ENCODE measurements at regions not wholly inside any gene's neighbourhood (a gene's known extent, or its start where the extent isn't known, plus 50 kb on each side); places are given as distances from the start of the nearest gene placed in this dataset.
"Not testable (repeated sequence)": the region's sequence is repeated elsewhere in the genome, so short reads cannot be mapped to it uniquely, and the experiment has no call there.

DNA sequence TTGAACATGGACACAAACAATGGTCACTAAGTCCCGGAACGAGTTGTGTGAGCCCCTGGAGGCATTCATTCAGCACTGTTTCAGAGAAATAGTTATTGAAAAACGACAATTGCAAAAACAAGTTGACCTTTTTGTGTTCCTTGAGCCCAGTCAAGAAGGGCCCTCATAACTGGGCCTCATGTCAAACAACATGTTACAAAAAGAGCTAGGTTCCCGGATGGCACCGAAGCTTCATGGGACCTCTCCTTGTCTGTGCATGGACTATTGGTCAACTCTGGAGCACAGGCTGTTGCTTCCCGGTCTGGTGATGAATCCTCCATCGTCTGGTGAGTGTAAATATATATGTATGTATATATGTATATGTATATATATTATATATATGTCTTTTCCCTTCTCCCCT is 176.6 kb downstream of the ALG10 start:
- no peak for DNase-seq

DNA sequence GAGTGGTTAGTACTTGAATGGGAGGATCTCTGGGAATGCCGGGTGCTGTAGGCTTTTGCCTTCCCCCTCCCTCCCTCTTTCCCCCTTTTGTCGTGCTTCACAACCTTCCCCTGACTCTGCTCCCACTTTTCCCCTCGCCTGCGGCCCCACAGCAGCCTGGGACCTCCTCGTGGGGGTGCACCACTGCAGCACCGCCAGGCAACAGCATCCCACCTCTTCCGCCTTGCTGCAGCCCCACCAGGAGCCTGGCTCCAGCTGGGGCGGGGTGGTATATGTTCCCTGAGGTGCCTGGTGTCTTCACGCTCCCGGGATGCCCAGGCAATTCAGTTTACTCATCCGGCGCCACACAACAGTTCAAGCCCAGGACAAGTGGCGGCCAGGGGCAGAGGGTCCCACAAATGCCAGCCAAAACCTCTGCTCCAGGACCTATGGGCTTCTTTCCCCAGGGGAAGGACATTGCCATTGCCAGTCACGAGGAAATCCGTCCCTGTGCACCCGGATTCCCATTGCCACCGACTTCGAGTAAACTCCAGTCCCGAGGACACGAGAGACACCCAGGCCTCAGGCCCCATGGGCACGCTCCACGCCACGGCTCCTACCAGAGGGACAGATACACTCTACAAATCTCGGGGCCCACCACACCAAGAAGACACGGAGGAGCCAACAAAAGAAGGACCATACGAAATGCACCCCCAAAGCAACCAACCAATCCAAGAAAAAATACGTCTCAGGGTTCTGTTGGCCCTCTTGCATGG is 181.7 kb downstream of the ALG10 start:
- DNase-seq: no peak

DNA sequence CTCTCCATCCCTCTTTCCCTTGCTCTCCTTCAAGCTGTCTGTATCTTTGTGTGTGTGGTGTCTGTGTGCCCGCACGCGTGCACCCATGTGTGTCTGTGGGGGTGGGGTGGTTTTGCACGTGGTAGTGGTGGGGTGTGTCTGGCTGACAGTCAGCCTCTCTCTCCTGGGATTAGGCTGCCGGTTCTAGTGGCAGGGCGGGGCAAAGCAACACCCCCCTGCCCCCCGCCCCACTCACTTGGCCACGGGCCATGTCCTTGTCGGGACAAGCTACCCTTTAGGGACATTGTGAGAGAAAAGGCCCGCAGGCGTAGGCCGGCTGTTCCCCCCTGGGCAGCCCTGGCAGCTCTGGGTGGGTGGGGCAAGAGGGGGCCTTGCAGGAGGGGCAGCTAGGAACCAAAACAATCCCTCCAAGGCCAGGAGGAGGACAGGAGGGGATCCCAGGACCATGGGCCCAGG is 182.6 kb downstream of the ALG10 start:
- DNase-seq: no peak

DNA sequence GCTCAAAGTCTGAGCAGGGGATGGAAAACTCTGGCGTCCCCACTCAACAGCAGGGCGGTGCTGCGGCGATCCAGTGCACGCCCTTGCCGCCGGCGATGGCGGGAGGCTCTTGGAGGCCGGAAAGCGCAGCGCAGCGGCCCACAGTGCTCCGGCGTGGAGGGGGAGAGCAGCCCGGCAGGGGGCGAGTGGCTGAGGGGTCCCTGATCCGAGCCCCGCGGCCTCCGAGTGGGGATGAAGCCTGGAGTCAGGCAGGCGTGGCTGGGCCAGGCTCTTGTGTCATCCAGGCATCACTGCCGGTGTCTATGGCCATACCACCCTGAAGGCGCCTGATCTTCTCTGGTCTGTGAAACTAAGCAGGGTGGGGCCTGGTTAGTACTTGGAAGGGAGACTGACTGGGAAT is 183.1 kb downstream of the ALG10 start:
- no peak for DNase-seq

DNA sequence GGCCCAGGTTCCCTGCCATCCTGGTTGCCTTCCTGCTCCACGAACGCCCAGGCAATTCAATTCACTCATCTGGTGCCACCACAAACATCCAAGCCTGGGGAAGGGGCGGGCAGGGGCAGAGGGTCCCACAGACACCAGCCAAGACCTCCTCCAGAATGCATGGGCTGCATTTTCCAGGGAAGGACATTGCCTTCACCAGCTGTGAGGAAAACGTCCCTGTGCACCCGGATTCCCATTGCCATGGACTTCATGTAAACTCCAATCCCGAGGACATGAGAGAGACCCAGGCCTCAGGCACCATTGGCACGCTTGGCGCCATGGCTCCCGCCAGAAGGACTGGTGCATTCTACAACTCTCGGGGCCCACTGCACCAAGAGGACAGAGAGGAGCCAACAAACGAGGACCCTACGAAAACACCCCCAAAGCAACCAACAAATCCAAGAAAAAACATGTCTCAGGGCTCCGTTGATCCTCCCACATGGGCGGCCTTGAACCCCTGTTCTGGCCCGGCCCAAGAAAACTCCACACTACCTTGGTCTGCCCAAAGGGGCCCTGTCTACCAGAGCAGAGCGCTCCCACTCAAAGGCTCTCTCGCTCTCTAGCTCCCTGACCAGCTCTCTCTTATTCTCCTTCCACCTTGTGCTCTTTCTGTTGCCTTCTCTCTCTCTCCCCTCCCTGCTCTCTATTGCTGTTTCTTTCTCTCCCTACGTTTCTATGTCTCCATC is 183.9 kb downstream of the ALG10 start:
- no peak for DNase-seq

DNA sequence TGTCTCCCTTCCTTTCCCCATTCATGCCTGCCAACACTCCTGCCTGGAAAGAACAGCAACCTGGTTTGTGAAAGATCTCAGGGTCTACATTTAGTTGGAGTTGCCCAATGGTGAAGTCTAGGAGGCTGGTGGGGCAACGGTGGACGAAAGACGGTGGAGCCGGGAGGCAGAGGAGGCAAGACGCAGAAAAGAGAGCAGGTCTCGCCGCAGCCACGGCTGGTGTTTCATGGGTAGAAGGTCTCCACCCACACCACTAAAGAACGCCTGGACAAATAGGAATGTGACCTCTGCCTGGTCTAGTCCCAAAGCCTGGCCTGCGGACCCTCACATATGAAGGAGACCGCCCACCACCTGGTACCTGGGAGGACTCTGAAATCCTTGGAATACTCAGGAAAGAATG is 185.6 kb downstream of the ALG10 start:
- DNase-seq: no peak

DNA sequence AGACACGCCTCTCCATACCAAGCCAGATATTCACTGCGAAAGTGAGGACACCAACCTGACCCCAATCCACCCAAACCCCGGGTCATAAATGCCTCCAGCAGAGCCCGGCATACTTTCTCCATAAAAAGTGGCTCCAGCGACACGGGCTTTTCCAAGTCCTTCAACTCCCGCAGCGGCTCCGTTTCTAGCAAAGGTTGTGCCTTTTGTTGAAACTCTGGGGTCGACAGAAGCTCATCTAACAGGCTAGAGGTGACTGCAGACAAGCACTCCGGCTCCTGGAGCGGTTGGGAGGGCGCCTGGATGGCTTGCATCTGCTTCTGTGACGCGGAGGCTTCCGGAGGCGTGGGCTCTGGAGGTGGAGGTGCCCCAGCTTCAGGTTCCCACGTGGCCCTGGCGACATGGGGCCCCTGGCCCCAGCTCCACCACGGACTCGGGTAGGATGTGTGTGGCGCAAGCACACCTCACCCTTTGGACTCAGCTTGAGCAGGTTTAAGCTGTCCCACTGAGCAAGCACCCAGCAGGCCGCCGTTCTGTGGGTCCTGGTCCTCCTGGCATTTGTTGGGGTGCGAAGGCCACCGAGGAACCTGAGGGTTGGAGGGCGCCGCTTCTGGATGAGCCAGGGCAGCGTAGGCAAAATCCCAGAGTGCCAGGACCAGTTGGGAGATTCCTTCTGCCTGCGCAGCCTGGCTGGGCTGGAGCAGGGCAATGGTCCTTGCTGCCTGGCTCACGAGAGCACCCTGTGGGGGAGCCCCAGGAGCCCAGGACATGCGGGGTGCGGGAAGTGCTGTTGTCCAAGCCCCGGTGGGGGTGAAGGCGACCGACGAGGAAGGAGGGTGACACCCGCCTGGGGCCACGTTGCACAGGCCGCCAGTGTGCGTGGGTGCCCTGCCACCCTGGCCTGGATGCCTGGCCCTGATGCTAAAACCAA is 186.3 kb downstream of the ALG10 start:
- no peak for DNase-seq

DNA sequence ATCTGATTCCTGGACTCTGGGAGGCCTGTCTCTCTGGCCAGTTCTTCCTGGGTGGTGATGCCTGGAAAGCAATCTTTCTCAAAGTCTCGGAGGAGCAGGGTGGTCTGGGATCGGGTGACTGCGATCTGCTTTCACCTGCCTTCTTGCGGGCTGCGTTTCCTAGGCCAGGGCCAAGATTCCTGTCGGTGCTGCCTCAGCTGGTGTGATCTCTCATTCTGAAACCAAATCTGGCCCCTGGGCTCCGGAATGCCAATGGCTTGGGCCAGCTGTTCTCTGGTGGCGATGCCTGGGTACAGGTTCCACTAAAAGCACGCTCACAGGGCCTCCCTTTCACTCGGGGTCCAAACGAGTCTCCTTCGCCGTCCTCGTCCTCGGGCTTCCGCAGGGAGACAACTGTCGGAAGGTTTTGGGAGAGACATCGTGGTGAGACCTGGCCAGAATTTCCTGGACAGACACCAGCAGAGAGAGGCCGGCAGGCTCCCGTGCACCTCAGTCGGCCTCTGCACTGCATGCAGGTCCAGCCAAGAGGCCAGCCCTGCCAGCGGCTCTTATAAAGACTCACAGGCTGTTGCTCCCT is 187.1 kb downstream of the ALG10 start:
- DNase-seq: no peak

DNA sequence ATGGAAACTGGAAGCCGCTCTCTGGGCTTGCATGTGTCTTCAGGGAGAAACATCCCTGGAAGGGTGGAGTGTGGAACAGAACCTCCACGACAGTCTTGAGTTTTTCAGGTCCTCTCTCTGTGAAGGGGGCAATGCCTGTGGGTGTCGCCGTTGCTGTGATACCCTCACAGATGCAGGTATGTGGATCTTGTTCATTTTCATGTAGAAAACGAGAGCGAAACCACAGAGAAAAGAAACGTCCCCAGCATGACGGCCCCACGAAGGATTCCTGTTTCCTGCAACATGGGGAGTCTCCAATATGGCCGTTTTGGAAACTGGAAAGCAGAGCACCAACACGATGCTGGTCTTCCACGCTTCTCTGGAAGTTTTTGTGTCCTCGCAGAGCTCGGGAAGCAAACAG is 187.9 kb downstream of the ALG10 start:
- DNase-seq: no peak

DNA sequence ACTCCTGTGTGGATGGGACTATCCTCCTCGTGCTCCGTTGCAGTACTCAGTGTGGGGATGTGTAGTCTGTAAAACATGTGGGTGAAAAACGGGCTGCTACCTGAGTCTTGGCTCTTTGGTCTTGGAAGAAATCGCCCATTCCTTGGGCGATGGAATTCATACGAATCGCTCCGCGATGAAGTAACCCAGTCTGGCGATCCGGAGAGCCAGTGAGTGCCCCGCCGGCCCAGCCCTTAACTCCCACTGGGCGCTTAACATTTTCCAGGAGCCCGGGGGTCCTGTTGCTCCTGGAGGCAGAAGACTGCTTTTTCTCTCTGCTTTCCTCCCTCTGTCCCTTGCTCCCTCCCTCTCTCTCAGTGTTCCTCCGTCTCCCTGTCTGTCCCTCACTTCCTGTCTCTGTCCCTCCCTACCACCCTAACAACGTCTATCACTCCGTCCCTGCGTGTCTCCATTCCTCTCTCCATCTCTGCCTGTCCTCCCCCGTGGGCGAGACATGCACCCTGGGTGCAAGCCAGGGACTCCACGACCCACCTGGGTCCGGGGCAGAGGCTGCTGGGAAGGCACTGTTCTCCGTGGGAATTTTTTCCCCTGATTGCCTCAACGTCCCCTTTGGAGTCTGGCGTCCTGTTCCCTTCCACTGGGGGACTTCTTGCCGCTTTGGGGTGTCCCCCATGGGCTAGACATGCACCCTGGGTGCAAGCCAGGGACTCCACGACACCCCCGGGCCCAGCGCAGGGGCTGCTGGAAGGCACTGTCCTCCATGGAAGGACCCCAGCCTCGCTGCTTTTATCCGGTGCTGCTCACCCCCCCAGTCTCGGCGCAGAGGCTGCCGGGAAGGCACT is 188.6 kb downstream of the ALG10 start:
- DNase-seq: no peak

DNA sequence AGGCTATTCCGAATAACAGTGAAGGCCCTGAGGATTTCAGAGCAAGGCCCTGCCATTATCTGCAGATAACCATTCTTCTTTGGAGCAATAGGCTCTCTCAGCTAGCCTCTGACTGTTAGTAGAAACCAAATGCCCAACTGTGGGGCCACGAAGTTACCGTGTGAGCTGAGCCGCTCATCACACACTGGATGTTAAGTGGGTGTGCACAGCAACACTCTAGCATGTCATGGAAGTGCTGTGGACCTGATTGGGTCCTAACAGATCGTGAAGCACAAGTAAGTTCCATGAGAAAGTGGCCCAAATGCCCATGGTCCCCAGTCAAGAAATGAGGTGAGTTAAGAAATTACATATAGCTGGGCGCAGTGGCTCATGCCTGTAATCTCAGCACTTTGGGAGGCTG is 190.4 kb downstream of the ALG10 start:
- no peak for DNase-seq

DNA sequence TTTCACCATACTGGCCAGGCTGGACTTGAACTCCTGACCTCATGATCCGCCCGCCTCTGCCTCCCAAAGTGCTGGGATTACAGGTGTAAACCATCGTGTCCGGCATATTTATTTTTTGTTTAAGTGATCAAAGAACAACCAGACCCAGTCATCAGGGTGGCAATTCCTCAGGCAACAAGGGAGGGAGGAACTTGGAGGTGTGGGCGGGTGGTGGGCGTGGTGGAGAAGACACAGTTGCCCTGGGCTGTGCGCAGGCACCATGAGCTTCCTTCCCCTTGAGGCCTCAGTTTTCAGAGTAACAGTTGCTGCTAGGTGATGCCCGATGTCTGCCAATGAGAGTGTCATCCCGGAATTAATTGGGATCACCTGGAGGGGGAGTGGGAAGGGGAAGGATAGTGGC is 191.7 kb downstream of the ALG10 start:
- no peak for DNase-seq

DNA sequence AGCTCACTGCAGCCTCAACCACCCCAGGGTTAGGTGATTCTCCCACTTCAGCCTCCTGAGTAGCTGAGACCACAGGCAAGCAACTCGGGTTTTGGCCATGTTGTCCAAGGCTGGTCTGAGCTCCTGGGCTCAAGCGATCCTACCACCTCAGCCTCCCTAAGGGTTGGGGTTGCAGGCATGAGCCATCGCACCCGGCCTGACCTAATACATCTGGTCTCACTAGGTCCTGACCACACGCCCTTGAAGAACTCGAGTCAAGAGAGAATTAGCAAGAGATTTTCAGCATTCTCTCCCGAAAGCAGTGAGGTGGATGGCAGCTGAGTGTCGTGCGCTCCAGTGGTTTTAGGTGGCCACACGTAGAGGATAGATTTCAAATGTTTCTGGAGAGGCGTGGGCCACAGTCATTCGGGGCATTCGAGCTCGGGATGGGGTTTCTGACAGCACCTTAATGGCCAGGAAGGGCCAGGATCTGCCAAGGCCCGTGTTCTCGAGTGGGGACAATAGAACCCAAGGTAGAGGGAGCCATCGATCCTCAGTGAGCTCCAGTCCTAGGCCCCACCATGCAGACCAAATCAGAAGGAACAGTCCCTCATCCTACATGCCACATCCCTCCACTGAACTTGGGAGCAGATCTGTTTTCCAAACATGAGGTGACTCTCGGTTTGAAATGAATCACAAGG is 193.1 kb downstream of the ALG10 start:
- DNase-seq: no peak

DNA sequence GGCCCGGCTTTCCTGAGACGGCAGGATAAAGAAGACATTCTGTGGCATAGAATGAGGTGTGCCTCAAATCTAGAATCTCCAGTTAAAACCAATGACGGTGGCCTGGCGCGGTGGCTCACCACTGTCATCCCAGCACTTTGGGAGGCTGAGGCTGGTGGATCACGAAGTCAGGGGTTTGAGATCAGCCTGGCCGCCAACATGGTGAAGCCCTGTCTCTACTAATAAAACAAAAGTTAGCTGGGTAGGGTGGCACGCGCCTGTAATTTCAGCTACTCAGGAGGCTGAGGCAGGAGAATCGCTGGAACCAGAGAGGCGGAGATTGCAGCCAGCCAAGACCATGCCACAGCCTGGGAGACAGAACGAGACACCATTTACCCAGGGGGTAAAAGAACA is 193.6 kb downstream of the ALG10 start:
- no peak for DNase-seq

DNA sequence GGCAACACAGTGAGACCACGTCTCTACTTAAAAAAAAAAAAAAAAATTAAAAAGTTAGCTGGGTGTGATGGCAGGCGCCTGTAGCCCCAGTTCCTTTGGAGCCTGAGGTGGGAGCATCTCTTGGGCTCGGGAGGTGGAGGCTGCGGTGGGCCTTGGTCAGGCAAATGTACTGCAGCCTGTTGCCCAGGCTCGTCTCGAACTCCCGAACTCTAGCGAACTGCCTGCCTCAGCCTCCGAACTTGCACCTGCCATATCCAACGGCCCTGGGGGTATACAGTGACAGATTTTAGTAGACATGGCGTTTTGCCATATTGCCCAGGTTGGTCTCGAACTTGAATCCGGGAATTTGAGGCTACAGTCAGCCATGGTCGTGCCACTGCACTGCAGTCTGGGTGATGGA is 195.4 kb downstream of the ALG10 start:
- DNase-seq: no peak

DNA sequence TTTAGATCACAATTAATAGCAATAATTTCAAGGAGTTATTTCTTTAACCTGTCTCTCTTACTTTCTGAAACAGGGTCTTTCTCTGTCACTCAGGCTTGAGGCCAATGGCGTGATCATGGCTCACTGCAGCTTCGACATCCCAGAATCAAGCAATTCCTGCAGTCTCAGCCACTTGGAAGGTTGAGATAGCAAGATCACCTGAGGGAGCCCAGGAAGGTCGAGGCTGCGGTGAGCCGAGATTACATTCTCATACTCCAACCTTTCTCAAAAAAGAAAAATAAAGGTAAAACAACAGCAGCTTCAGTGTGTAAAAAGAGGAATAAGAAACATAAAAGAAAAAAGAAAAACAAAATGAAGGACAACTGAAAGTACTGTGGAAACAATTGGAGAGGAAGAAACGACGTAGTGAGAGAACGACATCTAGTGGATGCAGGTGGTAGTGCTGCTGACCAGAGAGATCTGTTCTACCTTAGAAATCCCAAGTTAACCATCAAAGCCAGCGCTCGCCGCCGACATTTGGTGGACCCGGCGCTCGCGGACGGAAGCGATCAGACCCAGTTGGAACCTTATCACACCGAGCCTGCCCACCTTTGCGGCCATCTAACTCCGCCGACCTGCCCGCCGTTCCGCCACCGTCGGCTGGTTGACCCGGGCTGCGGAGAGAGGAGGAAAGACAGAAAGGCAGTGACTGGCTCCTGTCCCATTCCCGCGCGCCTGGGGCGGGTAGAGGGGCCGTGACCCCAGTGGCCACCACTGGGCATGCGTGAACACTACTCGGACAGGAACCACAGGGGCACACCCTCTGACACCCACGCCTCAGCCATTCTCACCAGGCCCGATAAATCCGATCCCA is 196.1 kb downstream of the ALG10 start:
- peak; percentile 34 for DNase-seq

DNA sequence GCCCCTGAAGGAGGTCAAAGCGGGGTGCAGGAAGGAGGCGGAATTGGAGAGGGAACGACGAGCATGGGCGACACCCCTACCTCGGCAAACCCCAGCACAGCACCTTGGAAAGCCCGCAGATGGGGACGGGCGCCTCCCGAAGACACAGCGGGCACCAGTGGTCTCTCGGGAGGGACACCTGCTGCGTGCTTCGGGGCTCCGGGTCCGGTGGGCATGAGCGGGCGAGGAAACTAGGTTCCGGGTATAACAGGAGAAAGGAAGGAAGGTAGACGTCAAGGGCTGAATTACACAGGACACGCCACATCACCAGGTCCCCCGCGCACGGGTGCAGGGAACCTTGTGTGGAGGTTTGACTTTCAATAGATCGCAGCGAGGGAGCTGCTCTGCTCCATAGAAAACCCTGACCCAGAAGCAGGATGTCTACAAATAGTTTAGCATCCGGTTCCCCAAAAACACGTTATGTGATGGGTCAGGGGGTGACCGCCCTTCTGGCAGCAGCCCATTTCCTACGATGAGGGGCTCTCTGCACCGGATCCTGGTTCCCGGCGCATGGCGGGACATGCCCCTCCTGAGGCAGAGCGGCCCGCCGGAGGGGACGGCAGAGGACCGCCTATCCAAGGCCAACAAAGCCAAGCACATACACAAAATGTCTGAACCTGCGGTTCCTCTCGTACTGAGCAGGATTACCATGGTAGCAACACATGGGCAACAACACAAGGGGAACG is 196.9 kb downstream of the ALG10 start:
- no peak for DNase-seq

DNA sequence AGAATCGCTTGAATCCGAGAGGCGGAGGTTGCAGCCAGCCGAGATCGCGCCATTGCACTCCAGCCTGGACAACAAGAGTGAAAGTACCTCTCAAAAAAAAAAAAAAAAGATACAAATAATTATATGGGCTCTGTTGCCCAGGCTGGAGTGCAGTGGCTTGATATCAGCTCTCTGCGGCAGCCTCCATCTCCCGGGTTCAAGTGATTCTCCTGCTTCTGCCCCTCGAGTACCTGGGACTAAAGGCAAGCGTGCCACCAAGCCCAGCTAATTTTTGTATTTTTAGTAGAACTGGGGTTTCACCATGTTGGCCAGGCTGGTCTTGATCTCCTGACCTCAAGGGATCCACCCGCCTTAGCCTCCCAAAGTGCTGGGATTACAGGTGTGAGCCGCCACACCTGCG is 197.8 kb downstream of the ALG10 start:
- DNase-seq: not testable (repeated sequence)

DNA sequence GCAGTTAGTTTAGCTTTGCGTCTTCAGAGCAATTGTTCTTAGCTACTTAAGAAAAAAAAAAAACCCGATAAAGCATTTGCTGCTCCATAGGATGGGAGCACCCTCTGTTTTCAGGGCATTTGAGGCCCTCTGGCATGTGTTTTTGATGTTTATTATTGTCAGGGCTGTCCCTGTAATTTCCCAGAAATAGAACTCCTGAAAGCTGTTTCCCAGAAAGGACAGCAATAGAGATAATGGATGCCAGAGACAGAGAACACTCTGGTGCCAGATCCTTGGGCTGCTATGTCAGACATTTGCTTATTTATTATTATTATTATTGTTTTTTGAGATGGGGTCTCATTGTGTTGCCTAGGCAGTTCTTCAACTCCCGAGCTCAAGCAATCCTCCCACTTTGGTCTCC is 201.3 kb downstream of the ALG10 start:
- no peak for DNase-seq

DNA sequence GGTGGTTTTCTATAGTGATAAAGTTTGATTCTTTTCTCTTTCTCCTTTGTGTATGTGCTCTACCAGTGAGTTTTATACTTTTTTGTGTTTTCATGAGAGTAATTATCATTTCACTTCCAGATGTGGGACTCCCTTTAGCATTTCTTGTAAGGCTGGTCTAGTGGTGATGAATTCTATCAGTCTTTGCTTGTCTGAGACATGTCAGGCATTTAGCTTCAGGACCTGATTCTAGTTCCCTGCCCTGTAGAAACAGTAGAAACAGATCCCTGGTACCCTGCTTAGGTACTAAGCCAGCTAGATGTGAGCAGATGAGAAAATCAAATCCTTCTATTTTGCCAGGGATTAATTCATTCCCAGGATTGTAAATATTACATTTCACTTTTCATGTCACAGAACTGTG is 203.7 kb downstream of the ALG10 start:
- DNase-seq: not testable (repeated sequence)

Measured in activated effector memory CD4-positive, alpha-beta T cell treated with Interleukin-2 at 50 U/mL for 16 hours (primary cell).